Thoracic aorta (tissue), 2 donors: ENCODE measurements at regions not wholly inside any gene's neighbourhood (a gene's known extent, or its start where the extent isn't known, plus 50 kb on each side); places are given as distances from the start of the nearest gene placed in this dataset.

Source experiments
- ATAC-seq: fragments of 150-250 bp; one replicate; pipeline ENCODE4 v1.8.0; 2017; ENCODE audit warnings: low read depth; ENCODE audit not compliant: insufficient number of reproducible peaks, low FRiP score
- DNase-seq: peaks from one replicate; pipeline ENCODE4 v3.0.0-alpha.2; 2020; ENCODE audit warnings: low spot score
- H3K27ac ChIP-seq, 2 donors: fragments of 200-600 bp; sonication (generic); 1 replicate in 1 of 2; 2 replicates in 1 of 2; pipeline ENCODE4 v1.5.1; 2016; ENCODE audit warnings: mild to moderate bottlenecking in 2 of 2, moderate library complexity in 2 of 2
- H3K27me3 ChIP-seq: fragments of 200-600 bp; sonication (generic); replicated peaks from 2 replicates; pipeline ENCODE4 v1.6.0; 2016; ENCODE audit warnings: mild to moderate bottlenecking; ENCODE audit not compliant: insufficient read depth
- H3K36me3 ChIP-seq: fragments of 200-600 bp; sonication (generic); one replicate; pipeline ENCODE4 v1.5.1; 2016
- H3K4me1 ChIP-seq, 2 donors: fragments of 200-600 bp; sonication (generic); 1 replicate in 1 of 2; 2 replicates in 1 of 2; pipeline versions ENCODE4 v1.5.1 to v1.6.0; 2016; ENCODE audit warnings: low read depth in 2 of 2, mild to moderate bottlenecking in 1 of 2; ENCODE audit not compliant: control insufficient read depth in 1 of 2
- H3K4me3 ChIP-seq: fragments of 200-600 bp; sonication (generic); 2 replicates; pipeline ENCODE4 v1.5.1; 2016; ENCODE audit warnings: mild to moderate bottlenecking
- H3K9me3 ChIP-seq: fragments of 200-600 bp; sonication (generic); 2 replicates; pipeline ENCODE4 v1.5.1; 2016
- CTCF ChIP-seq: fragments of 200-600 bp; sonication (generic); IDR thresholded peaks from one replicate; pipeline ENCODE4 v1.5.1; 2019; ENCODE audit warnings: antibody characterized with exemption

DNA sequence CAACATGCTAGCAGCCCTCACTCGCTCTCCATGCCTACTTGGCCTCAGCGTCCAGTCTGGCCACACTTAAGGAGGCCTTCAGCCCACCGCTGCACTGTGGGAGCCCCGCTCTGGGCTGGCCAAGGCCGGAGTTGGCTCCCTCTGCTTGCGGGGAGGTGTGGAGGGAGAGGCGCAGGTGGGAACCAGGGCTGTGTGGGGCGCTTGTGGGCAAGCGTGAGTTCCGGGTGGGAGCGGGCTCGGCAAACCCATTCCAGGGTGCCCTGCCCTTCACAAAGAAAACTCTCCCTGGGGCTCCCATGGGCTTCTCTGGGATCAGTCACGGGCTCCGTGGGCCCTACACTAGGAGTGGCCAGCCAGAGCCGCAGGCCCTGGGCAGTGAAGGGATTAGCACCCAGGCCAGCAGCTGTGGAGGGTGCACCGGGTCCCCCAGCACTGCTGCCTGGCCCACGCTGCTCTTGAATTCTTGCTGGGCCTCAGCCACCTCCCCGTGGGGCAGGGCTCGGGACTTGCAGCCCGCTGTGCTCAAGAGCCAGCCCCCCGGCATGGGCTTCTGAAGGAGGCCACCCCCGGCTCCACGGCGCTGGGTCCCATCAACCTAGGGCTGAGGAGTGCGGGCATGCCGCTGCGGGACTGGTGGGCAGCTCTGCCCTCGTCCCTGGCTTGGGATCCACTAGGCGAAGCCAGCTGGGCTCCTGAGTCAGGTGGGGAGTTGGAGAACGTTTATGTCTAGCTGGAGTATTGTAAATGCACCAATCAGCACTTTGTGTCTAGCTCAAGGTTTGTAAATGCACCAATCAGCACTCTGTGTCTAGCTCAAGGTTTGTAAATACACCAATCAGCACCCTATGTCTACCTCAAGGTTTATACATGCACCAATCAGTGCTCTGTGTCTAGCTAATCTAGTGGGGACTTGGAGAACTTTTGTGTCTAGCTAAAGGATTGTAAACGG is 273.6 kb upstream of the SULF2 start:
- Histone ChIP-seq H3K27me3 (no peaks in the 10 kb centered on the region), H3K27ac (no peak overlapping the region), H3K4me3 (no peak overlapping the region), H3K9me3 (no peaks in the 10 kb centered on the region), H3K36me3 (no peaks in the 10 kb centered on the region), H3K4me1 (no peaks in the 10 kb centered on the region)
- no peak for TF ChIP-seq CTCF
- ATAC-seq: no peak
- no peak for DNase-seq

- no peaks in the 10 kb centered on the region for H3K27me3 ChIP-seq
- ATAC-seq (no peak), DNase-seq (no peak)
- no peak overlapping the region for H3K27ac ChIP-seq
- no peaks in the 10 kb centered on the region for H3K9me3 ChIP-seq
- H3K4me1 ChIP-seq: no peaks in the 10 kb centered on the region
- H3K36me3 ChIP-seq: no peaks in the 10 kb centered on the region
- H3K4me3 ChIP-seq: no peak overlapping the region
- no peak for TF ChIP-seq CTCF
Measured at GRCh38 chr20:48057739-48058138, 272.5 kb upstream of the SULF2 start.

DNA sequence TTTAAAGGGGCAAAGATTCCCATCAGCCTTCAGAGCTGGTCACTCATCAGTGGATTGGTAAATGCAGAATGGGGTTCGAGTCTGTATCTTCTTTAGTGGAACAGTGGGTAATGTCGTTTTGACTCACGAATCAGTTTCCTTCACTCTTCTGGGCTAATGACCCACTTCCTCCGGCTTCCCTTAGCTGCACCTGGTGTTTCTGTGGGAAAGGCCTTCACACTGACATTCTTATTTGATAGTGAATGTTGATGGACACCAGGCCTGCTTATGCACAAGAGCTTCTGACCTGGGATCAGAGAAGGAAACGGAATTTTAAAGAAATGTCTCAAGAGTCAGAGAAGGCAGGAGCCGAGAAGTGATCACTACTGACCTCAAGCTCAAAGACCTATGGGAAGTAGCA is 272.0 kb upstream of the SULF2 start:
- Histone ChIP-seq H3K36me3 (no peaks in the 10 kb centered on the region), H3K27me3 (no peaks in the 10 kb centered on the region), H3K4me1 (no peaks in the 10 kb centered on the region), H3K27ac (no peak overlapping the region), H3K9me3 (no peaks in the 10 kb centered on the region), H3K4me3 (no peak overlapping the region)
- no peak for TF ChIP-seq CTCF
- DNase-seq (no peak), ATAC-seq (no peak)

DNA sequence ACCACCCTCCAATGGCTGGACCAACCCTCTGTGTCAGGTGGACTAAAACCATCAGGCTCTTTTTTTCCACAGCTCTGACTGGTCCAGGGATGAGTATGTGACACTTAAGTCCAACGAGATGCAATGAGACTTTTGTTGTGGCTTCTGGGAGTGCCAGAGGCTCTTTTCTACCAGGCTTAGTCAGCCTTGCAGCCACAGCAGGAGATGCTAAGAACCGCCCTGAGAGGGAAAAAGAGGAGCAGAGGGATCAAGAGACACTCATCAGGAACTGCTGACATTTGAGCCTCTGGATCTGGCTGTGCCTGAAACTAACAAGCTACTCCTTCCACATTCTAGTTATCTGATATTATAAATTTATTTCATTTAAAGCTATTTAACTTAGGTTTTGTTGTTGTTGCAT is 270.9 kb upstream of the SULF2 start:
- ATAC-seq (no peak), DNase-seq (no peak)
- H3K27me3 ChIP-seq: no peaks in the 10 kb centered on the region
- no peaks in the 10 kb centered on the region for H3K9me3 ChIP-seq
- no peak overlapping the region for H3K4me3 ChIP-seq
- TF ChIP-seq CTCF: no peak
- H3K36me3 ChIP-seq: no peaks in the 10 kb centered on the region
- H3K27ac ChIP-seq: no peak overlapping the region
- H3K4me1 ChIP-seq: no peaks in the 10 kb centered on the region

DNA sequence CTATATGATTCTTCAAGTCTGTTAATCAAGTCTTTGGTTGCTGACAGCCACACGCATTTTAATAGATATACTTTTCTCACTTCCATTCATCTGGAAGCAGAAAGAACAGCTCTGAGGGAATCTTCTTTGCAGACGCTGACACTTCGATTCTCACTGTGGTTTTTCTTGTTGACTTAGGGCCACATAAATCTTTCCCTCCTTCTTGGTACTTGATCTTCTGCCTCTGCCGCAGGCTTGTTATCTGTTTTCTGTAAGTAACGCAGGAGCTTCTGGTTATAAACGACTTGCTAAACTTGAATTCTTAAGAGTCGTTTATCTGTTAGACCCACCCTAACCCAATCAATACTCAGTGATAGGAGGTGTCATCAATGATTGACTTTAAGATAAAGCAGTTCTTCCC is 268.8 kb upstream of the SULF2 start:
- Histone ChIP-seq H3K27ac (no peak overlapping the region), H3K4me1 (peaks cover 0 to 5% of the 10 kb centered on the region in 2 donors), H3K27me3 (no peaks in the 10 kb centered on the region), H3K4me3 (no peak overlapping the region), H3K9me3 (no peaks in the 10 kb centered on the region), H3K36me3 (no peaks in the 10 kb centered on the region)
- no peak for ATAC-seq
- DNase-seq: no peak
- TF ChIP-seq CTCF: no peak
